Lower leg skin (tissue), 4 donors: ENCODE measurements at regions not wholly inside any gene's neighbourhood (a gene's known extent, or its start where the extent isn't known, plus 50 kb on each side); places are given as distances from the start of the nearest gene placed in this dataset.

Source experiments
- DNase-seq, 2 donors: peaks; one replicate each; pipeline ENCODE4 v3.0.0-alpha.2; 2019; ENCODE audit warnings: low spot score in 2 of 2
- H3K4me3 ChIP-seq: fragments of 200-600 bp; sonication (generic); 2 replicates; pipeline ENCODE4 v1.5.1; 2017; ENCODE audit warnings: mild to moderate bottlenecking, low read depth; ENCODE audit not compliant: poor library complexity, severe bottlenecking
- POLR2A ChIP-seq, 2 donors: fragments of 450-650 bp; IDR thresholded peaks; one replicate each; pipeline ENCODE4 v1.6.1; 2016 to 2017; ENCODE audit warnings: antibody characterized with exemption in 2 of 2, mild to moderate bottlenecking in 1 of 2, moderate library complexity in 1 of 2
- WGBS, 2 donors: methylation state at CpG; one replicate each; pipeline ENCODE4 v1.1.5; 2018; 5-methylcytosine and 5-hydroxymethylcytosine counted together
- intact Hi-C: fragments of 100-400 bp; cut with DNase I; formaldehyde crosslinking; loops from one replicate; pipeline ENCODE4 v1.15.0; 2023; ENCODE audit warnings: low total_unique reads
- TF ChIP-seq, protein P1 (sequence below), 3 donors: fragments of 450-650 bp; IDR thresholded peaks; one replicate each; pipeline ENCODE4 v1.5.1; 2016; ENCODE audit warnings: antibody characterized with exemption in 3 of 3, mild to moderate bottlenecking in 3 of 3, moderate library complexity in 2 of 3

DNA sequence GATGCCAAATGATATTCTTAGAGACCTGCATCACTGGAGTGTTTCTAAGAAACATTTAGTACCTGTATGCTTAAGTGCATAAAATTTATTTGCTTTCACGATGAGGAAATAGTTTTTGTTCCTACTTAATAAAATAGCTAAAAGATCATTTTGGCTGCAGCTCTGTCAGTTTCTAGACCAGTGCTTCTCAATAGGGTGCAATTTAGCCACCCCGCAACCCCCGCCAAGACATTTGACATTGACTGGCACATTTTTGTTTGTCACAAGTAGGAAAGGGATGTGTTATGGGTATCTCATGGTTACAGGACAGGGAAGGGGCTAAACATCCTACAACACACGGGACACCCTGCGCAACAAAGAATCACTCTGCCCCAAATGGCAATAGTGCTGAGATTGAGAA is 335.7 kb upstream of the HSF2 start:
- TF ChIP-seq POLR2A (IDR thresholded peaks at IDR 0.05), result no peak
- TF ChIP-seq, protein P1, sequence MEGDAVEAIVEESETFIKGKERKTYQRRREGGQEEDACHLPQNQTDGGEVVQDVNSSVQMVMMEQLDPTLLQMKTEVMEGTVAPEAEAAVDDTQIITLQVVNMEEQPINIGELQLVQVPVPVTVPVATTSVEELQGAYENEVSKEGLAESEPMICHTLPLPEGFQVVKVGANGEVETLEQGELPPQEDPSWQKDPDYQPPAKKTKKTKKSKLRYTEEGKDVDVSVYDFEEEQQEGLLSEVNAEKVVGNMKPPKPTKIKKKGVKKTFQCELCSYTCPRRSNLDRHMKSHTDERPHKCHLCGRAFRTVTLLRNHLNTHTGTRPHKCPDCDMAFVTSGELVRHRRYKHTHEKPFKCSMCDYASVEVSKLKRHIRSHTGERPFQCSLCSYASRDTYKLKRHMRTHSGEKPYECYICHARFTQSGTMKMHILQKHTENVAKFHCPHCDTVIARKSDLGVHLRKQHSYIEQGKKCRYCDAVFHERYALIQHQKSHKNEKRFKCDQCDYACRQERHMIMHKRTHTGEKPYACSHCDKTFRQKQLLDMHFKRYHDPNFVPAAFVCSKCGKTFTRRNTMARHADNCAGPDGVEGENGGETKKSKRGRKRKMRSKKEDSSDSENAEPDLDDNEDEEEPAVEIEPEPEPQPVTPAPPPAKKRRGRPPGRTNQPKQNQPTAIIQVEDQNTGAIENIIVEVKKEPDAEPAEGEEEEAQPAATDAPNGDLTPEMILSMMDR (IDR thresholded peaks at IDR 0.05), result no peak
- intact Hi-C loops, result no loop called here
- no peak overlapping the region for H3K4me3 ChIP-seq
- no peak for DNase-seq
- 88 to 89% methylated on average over 5 of the region's 5 CpGs for WGBS, 2 donors

DNA sequence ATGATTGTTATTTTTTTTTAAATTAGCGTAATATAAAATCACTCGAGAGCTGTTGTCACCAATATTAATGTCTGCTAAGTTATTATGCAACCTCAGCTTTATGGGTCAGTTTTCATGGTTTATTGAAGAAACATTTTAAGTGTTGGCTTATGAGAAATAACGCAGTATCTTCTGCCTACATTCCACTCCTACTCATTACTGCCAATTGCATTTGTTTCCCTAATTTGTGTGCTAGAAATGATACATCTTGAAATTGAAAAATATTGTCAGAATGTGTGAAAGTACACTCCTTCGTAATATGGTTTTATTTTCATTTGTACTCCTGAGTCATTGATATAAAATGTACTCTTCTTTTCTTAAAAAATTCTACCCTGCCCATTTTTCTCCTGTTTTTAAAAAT is 333.3 kb upstream of the HSF2 start:
- WGBS, 2 donors, result 70 to 71% methylated on average over 4 of the region's 4 CpGs
- no peak for DNase-seq
- intact Hi-C loops, result no loop called here
- no peak overlapping the region for H3K4me3 ChIP-seq
- no peak for TF ChIP-seq POLR2A (IDR thresholded peaks at IDR 0.05)
- TF ChIP-seq, protein P1 (IDR thresholded peaks at IDR 0.05), result no peak

DNA sequence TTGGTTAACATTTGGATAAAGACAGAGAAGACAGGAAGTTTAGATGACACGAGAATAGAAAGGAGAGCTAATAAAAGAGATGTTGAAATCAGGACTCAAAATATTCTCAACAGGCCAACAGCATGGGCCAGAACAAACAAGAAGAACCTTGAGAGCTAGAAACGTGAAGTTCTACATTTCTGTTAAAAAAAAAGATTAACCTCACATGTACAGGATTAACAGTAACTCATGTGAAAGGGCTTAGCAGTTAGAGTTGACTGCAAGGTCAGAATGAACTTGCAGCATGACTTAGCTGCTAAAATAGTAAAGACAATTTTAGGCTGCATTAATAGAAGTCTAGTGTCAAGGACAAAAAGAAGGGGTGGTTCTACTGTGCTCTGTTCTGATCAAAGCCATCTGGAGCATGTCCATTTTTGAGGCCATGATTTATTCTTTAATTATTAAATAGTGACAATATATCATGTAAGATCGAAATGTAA is 331.1 kb upstream of the HSF2 start:
- DNase-seq, result no peak
- no peak overlapping the region for H3K4me3 ChIP-seq
- WGBS, 2 donors, result 34 to 43% methylated on average over 3 of the region's 3 CpGs
- intact Hi-C loops, result no loop called here
- no peak for TF ChIP-seq POLR2A (IDR thresholded peaks at IDR 0.05)
- TF ChIP-seq, protein P1 (IDR thresholded peaks at IDR 0.05), result no peak

DNA sequence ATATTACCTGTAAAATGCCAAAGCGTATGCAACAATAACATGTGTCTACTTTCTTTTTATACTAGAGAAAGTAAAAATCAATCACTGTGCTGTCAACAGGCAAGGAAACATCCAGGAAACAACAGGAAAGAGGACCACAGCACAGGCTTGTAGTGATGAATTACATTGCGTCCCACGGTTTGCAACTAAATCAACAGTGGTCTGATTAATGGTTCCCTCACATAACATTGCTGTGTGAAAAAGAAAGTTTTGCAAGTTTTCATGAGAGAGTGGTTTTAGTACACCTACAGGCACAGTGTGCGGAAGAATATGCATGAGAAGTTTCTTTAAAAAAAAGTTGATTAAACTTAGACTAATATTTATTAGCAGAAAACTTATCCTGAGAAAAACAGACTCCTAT is 329.5 kb upstream of the HSF2 start:
- no peak for DNase-seq
- 73 to 82% methylated on average over 4 of the region's 4 CpGs for WGBS, 2 donors
- intact Hi-C loops, result no loop called here
- no peak for TF ChIP-seq POLR2A (IDR thresholded peaks at IDR 0.05)
- TF ChIP-seq, protein P1 (IDR thresholded peaks at IDR 0.05), result no peak
- no peak overlapping the region for H3K4me3 ChIP-seq

DNA sequence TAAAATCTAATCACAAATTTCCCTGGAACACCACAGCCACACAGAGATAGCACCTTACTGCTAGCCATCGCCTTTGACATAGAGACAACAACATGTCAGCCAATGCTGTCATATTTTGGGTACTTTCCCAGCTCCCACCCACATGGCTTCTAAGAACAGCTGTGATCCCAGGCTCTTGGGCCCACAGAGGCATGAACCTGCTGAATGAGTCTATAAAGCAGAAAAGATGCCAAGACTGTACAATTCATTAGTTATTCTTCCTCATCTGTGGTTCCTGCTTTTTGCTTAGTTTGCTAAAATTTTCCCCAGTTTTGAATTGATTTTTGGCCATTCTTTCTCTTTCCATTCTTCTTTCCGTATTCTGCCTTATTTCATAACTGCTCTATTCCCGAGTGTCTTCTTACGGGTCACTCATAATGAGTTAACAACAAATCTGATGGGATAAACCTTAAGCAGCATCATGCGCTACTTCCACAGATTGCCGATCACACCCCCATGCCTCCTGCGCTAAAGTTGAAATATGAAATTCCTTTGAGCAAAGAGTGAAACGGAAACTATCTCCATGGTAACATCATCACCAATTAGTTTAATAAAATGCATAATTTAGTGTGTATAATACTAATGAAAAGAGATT is 327.3 kb upstream of the HSF2 start:
- no peak overlapping the region for H3K4me3 ChIP-seq
- WGBS, 2 donors, result 89 to 90% methylated on average over 8 of the region's 8 CpGs
- DNase-seq, result no peak
- TF ChIP-seq POLR2A (IDR thresholded peaks at IDR 0.05), result no peak
- TF ChIP-seq, protein P1 (IDR thresholded peaks at IDR 0.05), result no peak
- intact Hi-C loops, result no loop called here
